ENCODE measurements at regions not wholly inside any gene's neighbourhood (a gene's known extent, or its start where the extent isn't known, plus 50 kb on each side); places are given as distances from the start of the nearest gene placed in this dataset.

- DNase-seq (ENCODE audit: low spot score in 2 of 2) (no peak), FAIRE-seq (no peak)
Measured at GRCh38 chr7:20026762-20027161, 190.4 kb downstream of the MACC1 start.

GRCh38 chr7:20021831-20022230 lies 195.4 kb downstream of the MACC1 start:
- no peak for DNase-seq (ENCODE audit: low spot score in 2 of 2)
- FAIRE-seq: no peak

- DNase-seq (ENCODE audit: low spot score in 2 of 2): no peak
- no peak for FAIRE-seq
Measured at GRCh38 chr7:20021066-20021465, 196.1 kb downstream of the MACC1 start.

GRCh38 chr7:20019757-20020432 lies 197.3 kb downstream of the MACC1 start:
- no peak for FAIRE-seq
- no peak for DNase-seq (ENCODE audit: low spot score in 2 of 2)

GRCh38 chr7:20016669-20017068 lies 200.5 kb downstream of the MACC1 start:
- no peak for DNase-seq (ENCODE audit: low spot score in 2 of 2)

GRCh38 chr7:20013536-20013935 lies 203.6 kb downstream of the MACC1 start:
- DNase-seq (ENCODE audit: low spot score in 2 of 2) (no peak), FAIRE-seq (no peak)

More at GRCh38 chr7:20016669-20017068, 200.5 kb downstream of the MACC1 start:
- no peak for FAIRE-seq

- DNase-seq (ENCODE audit: low spot score in 2 of 2): no peak
- no peak for FAIRE-seq
Measured at GRCh38 chr7:20012100-20012499, 205.1 kb downstream of the MACC1 start.

GRCh38 chr7:20010877-20011276 lies 206.3 kb downstream of the MACC1 start:
- no peak for DNase-seq (ENCODE audit: low spot score in 2 of 2)
- FAIRE-seq: no peak

GRCh38 chr7:20007510-20007909 lies 209.7 kb downstream of the MACC1 start:
- FAIRE-seq: no peak
- DNase-seq (ENCODE audit: low spot score in 2 of 2): no peak

- no peak for FAIRE-seq
- no peak for DNase-seq (ENCODE audit: low spot score in 2 of 2)
Measured at GRCh38 chr7:20005081-20005480, 212.1 kb downstream of the MACC1 start.

- no peak for FAIRE-seq
- no peak for DNase-seq (ENCODE audit: low spot score in 2 of 2)
Measured at GRCh38 chr7:19999681-20000080, 217.5 kb downstream of the MACC1 start.

GRCh38 chr7:19991936-19992335 lies 218.5 kb upstream of the TMEM196 start:
- FAIRE-seq: no peak
- no peak for DNase-seq (ENCODE audit: low spot score in 2 of 2)

- DNase-seq (ENCODE audit: low spot score in 2 of 2) (no peak), FAIRE-seq (no peak)
Measured at GRCh38 chr7:19989906-19990305, 216.5 kb upstream of the TMEM196 start.

GRCh38 chr7:19988860-19989259 lies 215.4 kb upstream of the TMEM196 start:
- FAIRE-seq: no peak

GRCh38 chr7:19984231-19984632 lies 210.8 kb upstream of the TMEM196 start:
- no peak for DNase-seq (ENCODE audit: low spot score in 2 of 2)

More at GRCh38 chr7:19988860-19989259, 215.4 kb upstream of the TMEM196 start:
- no peak for DNase-seq (ENCODE audit: low spot score in 2 of 2)

GRCh38 chr7:19982841-19983835 lies 209.7 kb upstream of the TMEM196 start:
- no peak for FAIRE-seq
- no peak for DNase-seq (ENCODE audit: low spot score in 2 of 2)

More at GRCh38 chr7:19984231-19984632, 210.8 kb upstream of the TMEM196 start:
- no peak for FAIRE-seq

GRCh38 chr7:19973581-19973980 lies 200.2 kb upstream of the TMEM196 start:
- FAIRE-seq (no peak), DNase-seq (ENCODE audit: low spot score in 2 of 2) (no peak)

GRCh38 chr7:19972876-19973275 lies 199.5 kb upstream of the TMEM196 start:
- no peak for FAIRE-seq
- no peak for DNase-seq (ENCODE audit: low spot score in 2 of 2)

- FAIRE-seq (no peak), DNase-seq (ENCODE audit: low spot score in 2 of 2) (no peak)
Measured at GRCh38 chr7:19971956-19972355, 198.5 kb upstream of the TMEM196 start.

GRCh38 chr7:19970514-19970913 lies 197.1 kb upstream of the TMEM196 start:
- no peak for FAIRE-seq

GRCh38 chr7:19969859-19970493 lies 196.6 kb upstream of the TMEM196 start:
- DNase-seq (ENCODE audit: low spot score in 2 of 2) (no peak), FAIRE-seq (no peak)

More at GRCh38 chr7:19970514-19970913, 197.1 kb upstream of the TMEM196 start:
- DNase-seq (ENCODE audit: low spot score in 2 of 2): no peak

Measured in frontal cortex (tissue), 3 donors.